Amniotic stem cell (primary cell): ENCODE measurements at regions not wholly inside any gene's neighbourhood (a gene's known extent, or its start where the extent isn't known, plus 50 kb on each side); places are given as distances from the start of the nearest gene placed in this dataset.
"Not testable (repeated sequence)": the region's sequence is repeated elsewhere in the genome, so short reads cannot be mapped to it uniquely, and the experiment has no call there.

Source experiments
- DNase-seq: peaks from one replicate; lab custom pipeline; 2025; lab: John Stamatoyannopoulos, UW

GRCh38 chr11:95650276-95650675, 139.3 kb downstream of the FAM76B start:
- no peak for DNase-seq

- DNase-seq: no peak
Measured at GRCh38 chr11:95647871-95648270, 141.7 kb downstream of the FAM76B start.

- no peak for DNase-seq
Measured at GRCh38 chr11:95647355-95647754, 142.2 kb downstream of the FAM76B start.

- DNase-seq: no peak
Measured at GRCh38 chr11:95641495-95641894, 148.1 kb downstream of the FAM76B start.

DNA sequence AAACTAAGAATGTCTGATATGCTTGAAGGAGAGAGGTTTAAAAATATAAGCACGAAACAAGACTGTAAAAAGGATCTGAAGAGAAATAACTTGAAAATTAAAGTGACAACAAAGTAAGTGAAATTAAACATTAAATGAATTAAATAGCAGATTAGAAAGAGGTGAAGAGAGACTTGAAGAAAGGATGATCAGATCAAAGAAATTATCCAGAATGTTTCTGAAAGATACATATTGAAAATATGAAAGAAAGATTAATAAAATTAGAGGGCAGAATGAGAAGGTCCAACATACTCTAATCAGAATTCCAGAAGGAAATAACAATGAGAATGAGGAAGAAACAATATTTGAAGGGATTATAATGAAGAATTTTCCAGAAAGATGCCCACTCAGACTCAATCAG, 151.1 kb downstream of the FAM76B start:
- no peak for DNase-seq

DNA sequence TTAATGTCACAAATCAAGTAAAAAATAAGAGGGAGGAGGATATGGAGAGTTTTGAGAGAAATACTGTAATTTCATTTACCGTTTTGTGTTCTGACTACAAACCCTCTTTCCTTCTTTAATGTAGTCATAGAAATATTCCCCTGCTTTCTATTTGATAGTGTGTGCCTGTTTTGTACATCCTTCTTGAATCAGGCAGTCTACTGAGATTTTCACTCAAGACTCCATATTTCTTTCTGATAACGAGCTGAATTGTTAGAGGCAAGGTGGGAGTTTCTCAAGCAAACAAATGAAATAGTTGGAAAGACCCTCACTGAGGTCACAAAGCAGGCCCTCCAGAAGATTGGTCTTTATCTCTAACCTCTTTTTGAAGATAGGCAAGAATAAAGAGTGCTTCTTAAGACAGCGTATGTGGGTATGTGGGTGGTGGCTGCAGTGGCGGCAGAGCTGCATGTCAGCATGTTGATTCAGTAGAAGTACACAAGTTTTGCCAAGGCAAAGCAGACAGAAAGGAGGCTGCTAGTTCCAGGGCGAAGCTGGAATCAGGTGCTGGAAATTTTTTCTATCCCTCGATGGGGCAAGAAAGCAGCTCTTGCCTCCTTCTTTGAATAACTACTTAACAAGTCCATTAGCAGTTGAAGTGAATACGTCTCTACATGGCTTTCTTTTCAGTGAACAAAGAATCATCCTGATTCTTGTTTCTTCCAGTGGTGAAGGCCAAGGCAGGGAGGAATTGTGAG, 164.2 kb downstream of the FAM76B start:
- DNase-seq: no peak

DNA sequence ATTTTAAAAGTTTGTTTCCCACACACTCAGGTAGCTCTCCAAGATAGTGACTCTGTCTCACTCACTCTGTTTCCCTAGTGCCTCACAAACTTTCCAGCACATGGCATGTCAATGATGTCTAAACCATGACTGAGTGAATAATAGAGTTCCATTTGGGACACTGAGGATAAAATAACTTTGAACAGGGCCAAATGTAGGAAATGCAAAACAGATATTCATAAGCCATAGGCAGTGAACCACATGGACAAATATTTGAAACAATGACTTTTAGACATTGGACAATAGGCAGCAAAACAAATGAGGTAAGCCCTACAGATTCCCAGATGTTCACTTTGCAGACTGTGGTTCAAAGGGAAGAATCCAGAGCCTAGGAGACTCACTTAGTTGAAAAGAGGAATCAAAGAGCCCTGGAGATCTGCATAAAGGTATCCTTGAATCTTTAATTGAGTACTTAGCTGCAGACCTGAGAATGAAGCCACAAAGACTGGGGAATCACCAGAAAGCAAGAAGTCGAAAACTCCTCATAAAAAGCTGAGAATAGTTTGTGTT, 173.3 kb downstream of the FAM76B start:
- DNase-seq: no peak

DNA sequence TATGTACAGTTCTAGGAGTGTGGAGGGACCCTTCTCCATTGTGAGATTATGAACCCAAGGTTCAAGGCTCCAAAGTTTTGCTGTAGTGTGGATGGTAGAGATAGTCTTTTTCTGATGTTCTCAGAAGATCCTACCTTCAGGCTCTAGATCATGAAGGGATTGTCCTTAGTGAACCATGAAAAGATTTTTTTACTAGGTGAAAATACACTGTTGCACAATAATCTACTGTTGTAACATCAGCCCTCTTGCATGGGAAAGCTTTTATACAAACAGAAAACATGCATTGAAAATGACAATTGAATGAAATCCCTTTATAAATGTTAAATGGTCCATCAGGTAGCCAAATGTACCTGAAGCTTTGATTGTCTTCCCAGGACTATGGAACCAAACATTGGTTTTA, 177.8 kb downstream of the FAM76B start:
- no peak for DNase-seq

DNA sequence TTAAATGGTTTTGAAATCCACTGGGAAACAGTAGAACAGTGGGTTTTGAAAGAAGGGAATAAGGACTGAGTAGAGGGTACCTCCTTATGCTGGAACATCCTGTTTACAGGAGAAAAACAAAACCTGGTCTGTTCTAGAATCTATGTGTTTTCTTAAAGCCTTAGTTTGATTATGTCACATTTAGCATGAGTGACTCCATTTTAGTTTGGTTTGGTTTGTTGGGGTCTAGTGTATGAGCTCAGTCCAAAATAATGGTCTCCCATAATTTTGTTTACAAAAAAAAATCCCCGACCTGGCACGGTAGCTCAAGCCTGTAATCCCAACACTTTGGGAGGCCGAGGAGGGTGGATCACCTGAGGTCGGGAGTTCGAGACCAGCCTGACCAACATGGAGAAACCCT, 179.4 kb downstream of the FAM76B start:
- not testable (repeated sequence) for DNase-seq

DNA sequence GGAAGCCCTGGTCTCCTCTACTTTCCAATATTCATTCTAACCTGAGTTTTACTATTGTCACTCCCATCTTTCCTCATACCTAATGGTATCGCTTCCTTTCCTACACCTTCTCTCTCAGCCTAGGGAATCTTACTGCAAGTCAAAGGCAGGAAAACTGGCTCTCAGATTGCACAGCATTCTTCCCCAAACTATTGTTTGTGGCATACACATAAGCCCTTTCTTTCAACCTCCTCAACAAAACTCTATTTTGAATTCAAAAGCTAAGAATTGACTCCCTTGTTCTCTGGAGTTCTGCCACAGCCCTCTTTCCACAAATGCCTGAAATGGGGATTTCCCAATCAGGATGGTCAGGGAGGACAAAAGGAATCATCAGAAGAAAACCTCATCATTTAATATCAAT, 181.5 kb downstream of the FAM76B start:
- no peak for DNase-seq

DNA sequence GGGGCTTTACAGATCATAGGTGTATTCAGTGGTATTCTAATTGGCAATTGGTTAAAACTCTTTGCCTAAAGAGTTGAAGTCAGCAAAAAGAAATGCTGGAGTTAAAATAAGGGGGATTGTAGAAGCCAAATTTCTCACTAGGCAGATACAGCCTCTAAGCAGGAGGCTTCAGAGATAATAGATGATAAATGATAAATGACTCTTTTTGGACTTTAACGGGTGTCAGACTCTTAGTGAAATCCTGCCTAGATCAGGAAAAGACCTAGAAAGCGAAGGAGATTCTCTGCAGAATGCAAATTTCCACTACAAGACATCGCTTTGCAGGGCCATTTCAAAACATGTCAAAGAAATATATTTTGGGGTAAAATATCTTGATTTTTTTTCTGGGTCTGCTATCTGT, 182.8 kb downstream of the FAM76B start:
- no peak for DNase-seq

- no peak for DNase-seq
Measured at GRCh38 chr11:95605271-95605940, 184.2 kb downstream of the FAM76B start.

- DNase-seq: no peak
Measured at GRCh38 chr11:95599959-95600586, 189.5 kb downstream of the FAM76B start.

GRCh38 chr11:95595973-95596489, 193.6 kb downstream of the FAM76B start:
- no peak for DNase-seq

DNA sequence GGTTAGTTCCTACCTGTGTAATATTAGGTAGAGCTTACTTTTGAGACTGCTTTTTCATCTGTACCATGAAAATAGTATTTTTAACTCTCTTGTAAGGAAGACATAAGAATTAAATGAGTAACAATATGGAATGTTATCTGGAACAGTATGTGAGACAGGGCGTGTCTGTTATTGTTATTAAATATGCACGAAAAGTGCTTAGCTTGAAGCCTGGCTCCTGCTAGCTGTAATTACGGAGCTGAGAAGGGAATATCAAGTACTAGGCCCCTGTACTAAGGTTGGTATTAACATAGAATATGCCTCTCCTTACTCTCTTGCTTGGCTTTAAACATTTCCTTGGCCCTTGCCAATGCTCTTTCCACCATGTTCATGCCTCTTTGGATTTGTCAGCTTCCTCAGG, 194.0 kb downstream of the FAM76B start:
- no peak for DNase-seq

- no peak for DNase-seq
Measured at GRCh38 chr11:95593111-95593510, 196.5 kb downstream of the FAM76B start.

GRCh38 chr11:95592471-95592870, 197.1 kb downstream of the FAM76B start:
- DNase-seq: no peak

DNA sequence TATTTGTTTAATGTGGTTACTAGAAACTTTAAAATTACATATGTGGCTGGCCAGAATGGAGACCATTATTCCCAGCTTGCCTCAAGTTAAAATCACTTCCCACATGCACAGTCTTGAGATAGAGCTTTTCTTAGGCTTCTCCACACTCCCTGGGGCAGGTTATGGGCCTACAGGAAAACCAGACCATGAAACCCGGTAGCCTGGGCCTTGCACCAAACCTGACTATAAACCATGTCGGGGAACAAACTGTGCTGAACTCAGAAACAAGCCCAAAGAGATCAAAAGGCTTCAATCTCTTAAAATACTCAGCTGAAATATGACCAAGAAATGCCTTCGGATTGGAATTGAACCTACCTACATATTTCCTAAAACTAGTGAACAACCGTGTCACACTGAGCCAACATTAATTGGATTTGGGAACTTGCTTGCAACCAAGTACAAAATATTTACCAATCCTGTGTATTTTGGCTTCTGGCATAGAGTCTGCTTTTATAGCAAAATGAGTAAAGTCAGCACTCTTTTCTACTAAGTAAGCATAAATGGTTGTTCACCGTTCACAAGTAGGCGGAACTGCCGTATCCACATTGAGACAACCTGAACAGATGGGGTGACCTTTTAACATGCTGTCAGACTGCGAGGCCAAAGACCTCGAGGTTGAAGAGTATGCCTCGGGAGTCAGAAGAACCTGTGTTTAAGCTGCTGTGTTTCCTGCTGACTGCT, 199.5 kb downstream of the FAM76B start:
- no peak for DNase-seq

DNA sequence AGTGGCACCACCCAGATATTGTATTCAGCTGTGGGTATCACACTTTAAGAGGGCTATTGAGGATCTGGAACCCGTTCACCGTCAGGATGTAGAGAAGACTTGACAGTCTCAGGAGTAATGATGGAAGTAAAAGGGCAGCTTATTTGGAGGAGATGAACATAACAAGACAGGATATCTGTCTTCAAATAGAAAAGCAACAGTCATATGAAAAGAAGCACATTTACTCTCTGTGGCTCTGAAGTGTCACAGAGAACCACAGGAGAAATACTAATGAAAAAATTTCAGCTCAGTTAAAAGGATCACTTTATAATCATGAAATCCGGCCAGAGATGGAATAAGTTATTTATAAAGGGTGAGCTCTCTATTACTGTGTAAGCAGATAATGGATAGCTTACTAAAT, 200.8 kb downstream of the FAM76B start:
- DNase-seq: no peak

GRCh38 chr11:95586661-95587060, 202.9 kb downstream of the FAM76B start:
- DNase-seq: no peak

DNA sequence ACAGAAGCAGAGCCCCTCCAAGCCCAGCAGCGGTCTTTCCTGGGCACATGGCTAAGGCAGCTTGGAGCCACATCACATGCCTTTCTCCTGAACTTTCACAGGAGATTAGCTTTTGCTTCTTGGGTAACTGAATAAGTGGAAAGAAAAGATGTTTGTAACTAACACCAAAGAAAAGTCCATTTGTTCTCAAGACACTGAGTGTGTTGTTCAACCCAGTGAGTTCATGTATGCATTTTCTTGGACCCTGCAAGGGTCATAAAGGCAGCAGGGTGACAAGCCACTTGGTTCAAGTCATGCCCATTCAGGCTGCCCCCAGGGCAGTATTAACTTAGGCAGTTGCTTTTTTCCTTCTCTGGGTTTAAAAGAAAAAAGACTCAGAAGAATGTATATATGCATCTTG, 203.4 kb downstream of the FAM76B start:
- DNase-seq: no peak

DNA sequence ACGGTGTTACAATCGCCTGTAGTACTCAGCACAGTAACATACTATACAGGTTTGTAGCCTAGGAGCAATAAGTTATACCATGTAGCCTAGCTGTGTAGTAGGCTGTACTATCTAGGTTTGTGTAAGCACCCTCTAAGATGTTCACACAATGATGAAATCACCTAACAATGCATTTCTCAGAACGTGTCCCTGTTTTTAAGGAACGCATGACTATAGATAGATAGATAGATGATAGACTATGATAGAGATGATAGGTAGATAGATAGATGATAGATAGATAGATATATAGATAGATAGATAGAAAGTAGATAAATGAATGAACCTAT, 203.9 kb downstream of the FAM76B start:
- no peak for DNase-seq
